ENCODE measurements at regions not wholly inside any gene's neighbourhood (a gene's known extent, or its start where the extent isn't known, plus 50 kb on each side); places are given as distances from the start of the nearest gene placed in this dataset.

DNA sequence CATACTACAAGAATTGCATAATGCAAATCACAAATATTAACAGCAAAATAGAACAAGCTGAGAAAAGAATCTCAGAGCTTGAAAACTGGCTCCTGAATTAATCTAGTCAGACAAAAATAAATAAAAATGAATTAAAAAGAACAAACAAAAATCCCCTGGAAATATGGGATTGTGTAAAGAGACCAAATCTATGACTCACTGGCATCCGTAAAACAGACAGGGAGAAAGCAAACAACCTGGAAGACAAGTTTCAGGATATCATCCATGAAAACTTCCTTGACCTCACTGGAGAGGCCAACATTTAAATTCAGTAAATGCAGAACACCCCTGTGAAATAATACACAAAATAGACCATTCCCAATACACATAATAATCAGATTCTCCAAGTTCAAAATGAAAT lies 229.3 kb upstream of the CTNND2 start:
- TF ChIP-seq POLR2AphosphoS5 (IDR thresholded peaks at IDR 0.05) (no peak), CTCF (IDR thresholded peaks at IDR 0.05) (no peak), POLR2A (IDR thresholded peaks at IDR 0.05) (no peak), EP300 (IDR thresholded peaks at IDR 0.05) (no peak)

Measured in upper lobe of left lung (tissue), 4 donors.